NOMO-1 treated with DMSO at 0.1 percent for 48 hours (cell line): ENCODE measurements at regions not wholly inside any gene's neighbourhood (a gene's known extent, or its start where the extent isn't known, plus 50 kb on each side); places are given as distances from the start of the nearest gene placed in this dataset.
A peak's percentile ranks its signal among the peaks of the same experiment; 100 is the strongest.

Experiments used
- DNase-seq: peaks from one replicate; lab custom pipeline; 2025; ENCODE audit not compliant: unreplicated experiment; lab: John Stamatoyannopoulos, UW

DNA sequence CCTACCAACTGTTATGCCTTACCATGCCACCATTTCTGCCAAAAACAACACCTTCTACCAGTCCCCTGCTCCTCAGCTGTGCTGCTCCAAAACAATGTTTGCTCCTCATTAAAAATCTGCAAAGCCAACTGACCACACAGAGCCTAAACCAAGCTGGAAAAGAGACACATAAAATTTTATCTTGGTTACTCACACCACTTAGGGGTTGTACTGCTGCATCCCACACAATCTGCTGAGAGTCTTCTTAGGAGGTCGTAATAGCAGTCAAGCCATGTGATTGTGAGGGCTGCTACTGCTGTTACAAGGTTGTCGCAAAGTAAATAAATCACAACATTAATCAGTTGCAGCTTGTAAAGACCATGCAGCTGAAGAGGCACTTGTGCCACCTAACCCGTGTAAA is 607.4 kb upstream of the FAM241A start:
- DNase-seq: no peak

DNA sequence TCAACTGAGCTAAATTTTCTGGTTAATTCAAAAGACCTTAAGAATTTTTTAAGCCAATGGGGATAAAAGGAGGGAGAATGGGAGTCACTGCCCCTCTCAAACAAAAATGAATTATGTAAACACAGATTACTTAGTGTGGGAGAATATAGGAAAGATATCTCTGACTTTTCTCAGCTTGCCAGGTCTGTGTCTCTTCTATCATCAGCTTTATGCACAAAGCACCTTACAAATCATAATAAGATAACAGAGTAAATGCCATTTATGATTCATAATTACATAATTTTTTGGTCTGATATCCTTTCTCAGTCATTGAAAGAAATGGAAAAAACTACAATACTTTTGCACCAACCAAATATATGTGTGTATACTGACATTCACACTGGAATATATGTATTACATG is 604.6 kb upstream of the FAM241A start:
- no peak for DNase-seq

DNA sequence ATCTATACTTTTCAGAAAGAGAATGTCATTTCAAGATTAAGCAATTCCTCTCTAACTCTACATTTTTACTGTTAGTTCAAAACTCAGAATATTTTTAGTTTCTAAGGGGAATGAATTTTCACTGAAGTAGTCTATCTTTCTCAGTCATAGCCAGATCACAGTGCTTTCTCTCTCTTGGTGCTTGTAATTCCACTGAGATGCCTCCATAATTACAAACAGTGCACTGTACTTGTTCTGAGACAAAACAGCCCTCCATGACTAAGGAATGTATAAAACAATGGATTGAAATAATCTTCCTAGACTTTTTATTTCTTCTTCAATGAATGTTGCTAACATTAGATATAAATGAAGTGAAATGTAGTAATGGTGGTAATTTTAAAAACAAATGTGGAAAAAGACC is 603.2 kb upstream of the FAM241A start:
- no peak for DNase-seq

DNA sequence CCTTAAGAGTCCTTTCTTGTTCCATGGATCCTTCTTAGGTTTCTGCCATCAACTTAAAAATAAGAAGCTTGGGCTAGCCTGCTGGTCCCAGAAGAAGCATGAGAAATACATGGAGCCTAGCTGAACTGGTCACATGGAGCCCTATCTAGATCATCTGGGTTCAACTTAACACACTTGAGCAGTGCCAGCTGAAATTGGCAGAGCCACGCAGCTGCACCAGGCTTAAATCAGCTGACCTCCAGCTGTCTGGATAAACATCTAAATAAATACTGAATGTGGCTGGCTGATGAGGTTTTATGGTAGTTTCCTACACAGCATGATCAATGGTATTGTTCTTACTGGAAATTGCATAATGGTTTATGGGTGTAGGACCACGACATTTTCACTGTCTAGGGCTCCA is 598.4 kb upstream of the FAM241A start:
- no peak for DNase-seq

DNA sequence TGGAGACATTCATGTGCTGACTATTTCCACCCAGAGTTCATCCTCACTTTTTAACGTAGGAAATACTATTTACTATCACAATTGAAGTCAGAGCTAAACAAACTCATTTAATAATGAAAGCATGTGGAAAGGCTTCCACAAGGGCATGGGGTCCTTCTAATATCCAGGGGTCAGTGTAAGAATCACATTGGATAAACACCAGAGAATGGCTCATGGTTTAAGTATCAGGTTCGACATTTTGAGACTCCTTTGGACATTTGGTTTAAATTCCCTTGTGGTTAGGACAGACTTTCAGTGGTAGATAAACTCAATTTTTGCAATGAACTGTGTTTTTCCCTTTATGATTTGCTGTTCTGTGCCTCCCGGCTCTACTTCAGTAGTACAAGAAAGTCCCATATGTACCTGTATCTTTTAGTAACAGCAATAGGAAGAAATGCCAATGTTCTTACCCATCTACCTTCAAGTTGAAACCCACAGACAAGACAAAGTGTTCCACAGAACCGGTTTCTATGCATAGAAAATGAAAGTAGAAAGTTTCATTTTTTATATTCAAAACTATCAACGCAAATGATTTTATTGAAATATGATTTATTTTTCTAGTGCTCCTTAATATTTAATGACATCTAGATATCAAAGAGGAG is 589.0 kb upstream of the FAM241A start:
- DNase-seq: no peak

DNA sequence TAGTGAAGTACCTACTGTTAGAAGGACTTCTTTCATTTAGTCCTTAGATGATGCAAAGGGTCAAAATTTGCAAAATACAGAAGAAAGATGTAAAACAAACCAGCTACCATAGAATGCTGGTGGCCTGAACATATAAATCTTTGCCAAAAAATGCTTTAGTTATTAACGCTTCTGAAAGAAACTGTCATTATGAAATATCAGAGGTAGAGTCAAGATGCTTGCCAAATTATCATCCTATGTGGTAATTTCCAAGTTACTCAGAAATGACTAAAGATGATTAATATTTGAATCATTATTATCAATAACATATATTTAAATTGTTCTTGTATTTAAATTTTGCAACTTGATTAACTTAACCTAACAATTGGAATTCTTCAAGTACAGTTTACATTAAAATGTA is 588.4 kb upstream of the FAM241A start:
- DNase-seq: no peak

DNA sequence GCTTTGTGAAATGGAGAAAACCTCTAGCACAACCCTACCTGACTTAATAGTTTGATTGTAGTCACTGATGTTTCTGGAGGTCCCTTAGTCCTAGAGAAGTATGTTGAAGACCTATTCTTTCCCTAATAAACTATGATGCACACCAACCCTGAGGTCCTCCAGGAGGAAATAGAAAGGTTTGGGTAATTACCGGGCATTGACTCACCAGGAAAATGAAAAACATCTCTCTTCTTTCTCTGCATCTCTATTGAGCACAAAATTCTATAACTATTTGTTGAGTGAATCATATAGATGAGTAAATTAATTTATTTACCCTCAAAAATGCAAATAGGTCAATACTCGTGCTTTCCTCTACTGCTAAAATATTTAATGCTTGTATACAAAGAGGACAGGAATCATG is 582.4 kb upstream of the FAM241A start:
- no peak for DNase-seq

DNA sequence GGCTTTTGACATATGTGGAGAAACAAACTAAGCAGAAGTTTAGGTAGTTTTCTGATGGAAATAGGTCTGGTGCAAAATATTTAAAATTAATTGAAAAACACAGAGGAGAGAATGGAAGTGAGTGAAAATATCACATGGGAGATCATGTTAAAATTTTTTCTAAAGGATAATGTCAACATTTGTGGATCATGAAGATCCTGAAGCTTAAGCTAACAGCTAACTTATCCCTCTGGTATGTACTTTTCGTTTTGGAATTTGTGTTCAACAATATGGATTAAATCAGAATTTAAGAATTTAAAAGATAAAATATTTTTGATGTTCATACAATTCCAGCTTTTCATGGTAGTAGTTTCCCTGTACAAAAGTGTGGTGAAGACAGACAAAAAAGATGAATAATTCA is 572.8 kb upstream of the FAM241A start:
- DNase-seq: no peak

DNA sequence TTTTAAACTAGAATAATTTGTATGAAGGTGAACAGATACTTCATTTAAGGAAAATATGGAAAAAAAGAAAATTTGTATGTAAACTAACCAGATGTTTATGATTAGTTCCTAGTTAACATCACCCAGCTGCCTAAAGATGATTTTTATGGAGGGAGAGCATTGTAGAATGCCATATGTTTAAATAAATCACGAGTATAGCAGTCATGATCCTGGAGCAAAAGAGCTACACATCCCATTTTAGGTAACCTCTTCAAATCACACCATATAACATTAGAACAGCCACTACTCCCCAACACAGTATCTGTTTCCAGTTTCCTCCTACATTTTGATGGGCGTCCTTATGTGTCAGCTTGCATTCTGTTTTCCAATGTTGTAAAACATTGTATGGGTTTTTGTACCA is 571.9 kb upstream of the FAM241A start:
- no peak for DNase-seq

DNA sequence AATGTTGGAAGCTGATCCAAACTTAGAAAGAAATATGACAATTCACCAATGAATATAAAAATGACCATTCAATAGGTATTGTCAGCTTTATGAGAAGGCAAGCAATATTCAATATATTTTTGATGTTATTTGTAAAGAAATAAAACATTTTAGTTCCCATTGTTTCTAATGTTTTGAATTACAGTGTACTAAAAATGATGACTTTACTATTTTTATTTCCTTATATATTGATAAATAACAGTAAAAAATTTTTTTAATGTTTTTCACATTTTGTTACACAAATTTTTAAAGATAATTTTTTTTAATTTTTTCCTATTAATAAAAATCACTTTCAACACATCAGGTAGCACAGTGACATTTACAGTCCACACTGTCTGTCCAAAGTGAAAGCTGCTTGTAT is 565.5 kb upstream of the FAM241A start:
- DNase-seq: no peak

DNA sequence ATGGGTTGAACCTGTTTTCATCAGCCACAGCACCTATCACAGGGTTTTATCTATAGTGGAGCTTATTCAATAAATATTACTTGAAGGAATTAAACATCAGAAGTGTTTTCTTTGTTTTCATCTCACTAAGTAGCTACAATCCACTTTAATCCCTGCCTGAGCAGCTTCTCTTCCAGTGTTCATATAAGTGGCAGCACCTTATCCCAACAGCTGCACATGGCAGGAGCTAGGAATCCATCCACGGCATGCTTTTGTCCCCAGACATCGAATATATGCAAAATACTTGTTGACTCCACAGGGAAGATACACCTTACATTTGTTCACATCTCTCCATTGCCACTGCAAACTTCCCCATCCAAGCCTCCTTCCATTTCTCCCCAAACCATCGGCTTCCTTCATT is 549.8 kb upstream of the FAM241A start:
- no peak for DNase-seq

DNA sequence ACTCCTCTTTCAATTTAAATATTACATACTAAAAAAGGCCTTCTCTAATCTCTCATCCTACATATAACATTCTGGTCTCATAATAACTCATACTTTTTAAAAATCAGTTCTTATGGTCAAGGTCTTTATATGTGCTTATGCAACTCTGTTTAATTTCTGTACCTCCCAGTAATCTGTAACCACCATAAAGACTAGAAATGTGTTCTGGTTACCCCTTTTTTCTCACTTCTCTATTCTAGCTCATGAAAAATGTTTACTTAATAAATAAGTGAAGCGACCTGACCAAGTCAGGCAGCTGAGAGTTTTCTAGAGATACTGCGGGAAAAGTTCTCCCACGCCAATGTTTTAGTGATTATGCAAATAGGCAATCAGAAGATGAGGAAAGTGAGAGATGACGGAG is 548.8 kb upstream of the FAM241A start:
- no peak for DNase-seq

DNA sequence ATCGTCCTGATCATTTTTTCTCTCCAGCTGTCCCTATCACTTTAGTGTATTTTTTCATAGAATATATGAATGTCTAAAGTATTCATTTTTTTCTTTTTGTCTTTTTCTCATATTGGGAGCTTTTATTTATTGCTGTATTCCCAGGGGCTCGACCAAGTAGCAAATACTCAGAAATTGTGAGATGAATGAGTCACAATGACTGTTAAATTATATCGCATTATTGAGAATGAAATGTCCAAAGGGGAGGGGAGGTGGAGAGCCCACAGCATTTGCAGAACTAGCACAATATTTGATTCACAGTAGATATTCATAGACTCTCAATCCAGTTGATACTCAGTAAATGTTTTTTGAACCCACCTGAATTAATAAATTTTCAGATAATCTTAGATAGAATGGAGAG is 543.6 kb upstream of the FAM241A start:
- no peak for DNase-seq

DNA sequence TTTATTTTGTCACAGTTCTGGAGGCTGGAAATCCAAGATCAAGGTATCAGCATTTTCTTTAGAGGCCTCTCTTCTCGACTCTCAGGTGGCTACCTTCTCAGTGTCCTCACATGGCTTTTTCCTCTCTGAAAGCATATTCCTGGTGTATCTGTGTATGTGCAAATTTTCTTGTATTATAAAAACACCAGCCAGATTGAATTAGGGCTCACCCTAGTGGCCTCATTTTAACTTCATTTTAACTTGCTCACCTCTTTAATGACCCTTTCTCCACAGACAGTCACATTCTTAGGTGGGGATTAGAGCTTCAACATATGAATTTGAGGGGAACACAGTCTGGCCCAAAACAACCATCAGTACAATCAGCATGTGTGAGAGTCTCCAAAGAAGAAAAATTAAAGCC is 542.4 kb upstream of the FAM241A start:
- no peak for DNase-seq

DNA sequence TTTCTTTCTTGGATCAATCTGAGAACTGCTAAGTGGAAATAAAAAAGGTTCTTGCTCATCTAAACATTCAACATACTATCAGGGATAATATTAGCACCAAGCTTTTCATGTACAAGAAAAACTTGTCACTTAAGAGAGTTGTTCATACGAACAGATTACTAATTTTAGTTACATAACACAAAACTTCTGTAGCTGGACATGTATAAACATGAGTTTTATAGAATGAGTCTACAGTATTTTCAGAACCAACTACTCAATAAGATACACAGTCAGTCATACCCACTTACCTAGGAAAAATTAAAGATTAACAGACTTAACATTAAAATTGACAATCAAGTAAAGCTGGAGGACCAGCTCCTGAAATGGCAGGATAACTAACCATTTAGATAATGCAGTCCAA is 540.1 kb upstream of the FAM241A start:
- DNase-seq: no peak

DNA sequence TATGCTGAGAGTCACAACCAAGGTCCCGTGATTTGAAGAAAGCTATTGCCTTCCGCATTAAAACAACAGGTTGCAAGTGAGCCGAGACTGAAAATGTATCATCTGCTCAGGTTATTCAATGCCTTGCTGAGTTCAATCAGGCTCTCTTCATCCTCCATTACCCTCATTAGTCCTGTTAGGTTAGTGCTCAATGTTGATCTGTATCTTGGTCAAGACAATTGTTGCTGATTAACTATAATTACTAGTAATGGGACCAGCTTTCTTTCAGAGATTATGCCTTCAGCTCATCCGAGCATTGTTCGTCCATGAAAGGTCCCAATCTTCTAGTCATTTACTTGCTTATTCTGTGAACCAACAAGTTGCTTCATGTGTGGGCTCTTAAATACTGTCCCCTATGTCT is 534.6 kb upstream of the FAM241A start:
- DNase-seq: no peak

DNA sequence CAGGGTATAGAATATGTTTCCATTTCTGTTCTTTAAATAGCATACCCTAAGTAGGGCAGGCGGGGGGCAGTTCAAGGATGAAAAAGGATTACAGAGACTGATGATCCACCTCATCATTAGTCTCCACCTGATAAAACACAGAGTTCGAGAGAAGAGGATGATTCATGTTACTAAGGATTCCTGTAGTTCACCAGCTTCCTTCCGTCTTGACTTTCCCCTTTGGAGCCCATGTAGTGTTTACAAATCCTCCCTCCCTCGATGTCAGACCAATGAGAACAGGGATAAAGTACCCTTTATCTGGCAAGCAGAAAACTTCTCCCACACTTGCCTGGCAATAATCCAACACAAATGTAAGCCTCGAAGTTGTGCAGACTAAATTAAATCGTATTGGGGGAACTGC is 526.3 kb upstream of the FAM241A start:
- no peak for DNase-seq

DNA sequence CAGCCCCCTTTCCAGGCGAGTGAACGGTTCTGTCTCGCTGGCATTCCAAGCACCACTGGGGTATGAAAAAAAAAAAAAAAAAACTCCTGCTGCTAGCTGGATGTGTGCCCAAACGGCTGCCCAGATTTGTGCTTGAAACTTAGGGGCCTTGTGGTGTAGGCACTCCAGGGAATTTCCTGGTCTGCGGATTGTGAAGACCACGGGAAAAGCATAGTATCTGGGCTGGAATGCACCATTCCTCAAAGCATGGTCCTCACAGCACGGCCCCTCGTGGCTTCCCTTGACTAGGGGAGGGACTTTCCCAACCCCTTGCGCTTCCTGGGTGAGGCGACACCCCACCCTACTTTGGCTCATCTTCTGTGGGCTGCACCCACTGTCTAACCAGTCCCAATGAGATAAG is 516.8 kb upstream of the FAM241A start:
- DNase-seq: no peak

DNA sequence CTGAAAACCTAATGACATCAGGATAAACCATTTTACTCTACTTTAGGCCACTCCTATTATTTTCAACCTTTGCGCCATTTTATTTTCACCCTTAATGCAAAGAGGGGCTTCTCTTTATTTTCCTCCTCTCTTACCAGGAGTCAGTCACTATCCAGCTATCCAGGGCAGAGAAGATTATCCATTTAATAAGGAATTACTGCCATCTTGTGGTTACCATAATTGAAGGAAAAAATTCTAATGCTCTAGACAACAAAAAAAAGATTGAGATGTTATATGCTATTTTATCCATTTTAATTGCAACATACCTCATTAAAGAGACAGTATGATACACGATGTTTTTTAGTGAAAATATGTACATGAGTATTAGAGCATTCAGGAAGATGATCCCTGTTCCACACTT is 514.5 kb upstream of the FAM241A start:
- no peak for DNase-seq

DNA sequence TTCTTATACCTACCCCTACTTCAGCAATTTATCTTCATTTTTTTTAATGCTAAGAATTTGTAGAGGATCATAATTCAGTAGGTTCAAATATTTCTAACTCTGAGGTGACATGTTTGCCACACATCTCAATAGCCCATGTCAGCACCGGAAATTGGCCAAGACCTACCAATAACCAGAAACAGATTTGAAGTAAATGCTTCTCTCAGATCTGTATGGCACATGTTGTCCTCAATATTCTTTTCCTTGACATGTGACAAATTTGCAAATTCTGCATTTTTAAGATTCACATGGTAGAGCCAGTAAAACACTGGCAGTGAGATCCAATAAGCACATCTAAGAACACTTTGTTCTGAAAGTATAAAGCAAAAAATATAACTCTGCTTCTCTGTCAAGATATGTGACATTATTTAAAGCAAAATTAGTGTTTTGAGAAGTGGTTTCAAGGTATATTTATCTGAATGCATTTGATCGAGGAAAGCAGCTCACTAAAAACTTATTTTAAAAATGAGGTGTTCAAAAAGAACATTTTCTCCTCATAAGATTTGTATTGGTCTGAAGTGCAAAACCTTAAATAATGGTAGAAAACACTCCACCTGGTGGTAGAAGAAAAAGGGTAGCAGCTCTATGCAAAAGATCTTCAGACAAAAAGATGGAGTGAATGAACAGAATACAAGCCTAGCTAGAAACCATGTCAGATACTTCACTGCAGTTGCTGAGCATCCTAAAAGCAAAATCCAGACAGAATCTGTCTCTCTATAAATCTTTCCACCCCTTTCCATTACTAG is 513.8 kb upstream of the FAM241A start:
- peak; percentile 1 for DNase-seq

DNA sequence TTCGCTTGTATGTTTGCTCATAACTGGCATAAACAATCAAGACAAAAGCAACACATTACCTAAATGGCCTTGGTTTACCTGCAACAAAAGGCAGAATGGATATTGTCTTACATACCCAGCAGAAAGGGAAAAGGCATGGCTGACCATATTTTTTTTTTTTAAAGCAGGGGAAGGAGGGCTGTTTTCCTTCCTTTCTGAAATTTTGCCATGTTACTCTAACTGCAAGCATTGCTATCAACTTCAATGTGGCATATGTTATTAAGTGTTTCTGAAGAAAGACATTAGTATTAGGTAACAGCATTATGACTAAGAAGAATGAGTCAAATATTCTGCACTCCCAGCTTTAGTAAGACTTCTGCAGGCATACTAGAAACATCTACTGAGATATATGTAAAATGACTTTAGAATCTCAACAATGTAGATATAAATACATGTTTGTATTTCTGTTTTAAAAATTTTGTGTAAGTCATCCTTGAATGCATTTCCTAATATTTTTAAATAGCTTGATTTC is 512.6 kb upstream of the FAM241A start:
- peak; percentile 23 for DNase-seq

DNA sequence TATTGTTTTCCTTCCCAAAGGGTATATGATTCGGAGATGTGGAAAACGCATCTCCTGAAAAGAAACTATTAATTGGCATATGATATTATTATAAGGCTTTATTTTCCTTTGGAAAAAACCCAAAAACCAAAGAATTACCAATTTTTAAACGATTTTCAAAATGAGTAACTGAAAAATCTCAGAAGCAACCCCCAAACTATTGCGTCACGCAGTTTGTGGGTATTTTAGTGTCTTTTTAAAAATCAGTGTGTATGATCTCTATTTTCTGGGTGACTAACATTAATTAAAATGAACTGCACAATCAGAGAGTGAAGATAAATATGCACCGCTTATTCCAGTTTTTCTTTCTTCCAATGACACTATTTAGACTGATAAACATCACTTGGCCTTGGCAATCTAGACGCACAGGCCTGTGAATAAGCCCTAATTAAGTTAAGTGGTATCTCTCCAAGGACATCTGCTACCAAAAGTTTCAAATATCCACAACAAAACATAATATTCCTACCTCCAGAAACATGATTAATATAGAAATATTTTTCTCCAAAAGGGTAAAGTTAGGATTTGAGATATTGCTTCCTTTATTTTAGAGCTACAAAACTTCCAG is 511.5 kb upstream of the FAM241A start:
- no peak for DNase-seq
